GF-D8 (cell line): ENCODE measurements at regions not wholly inside any gene's neighbourhood (a gene's known extent, or its start where the extent isn't known, plus 50 kb on each side); places are given as distances from the start of the nearest gene placed in this dataset.
"Not testable (repeated sequence)": the region's sequence is repeated elsewhere in the genome, so short reads cannot be mapped to it uniquely, and the experiment has no call there.

Source experiments
- DNase-seq: peaks from one replicate; lab custom pipeline; 2025; lab: John Stamatoyannopoulos, UW

DNA sequence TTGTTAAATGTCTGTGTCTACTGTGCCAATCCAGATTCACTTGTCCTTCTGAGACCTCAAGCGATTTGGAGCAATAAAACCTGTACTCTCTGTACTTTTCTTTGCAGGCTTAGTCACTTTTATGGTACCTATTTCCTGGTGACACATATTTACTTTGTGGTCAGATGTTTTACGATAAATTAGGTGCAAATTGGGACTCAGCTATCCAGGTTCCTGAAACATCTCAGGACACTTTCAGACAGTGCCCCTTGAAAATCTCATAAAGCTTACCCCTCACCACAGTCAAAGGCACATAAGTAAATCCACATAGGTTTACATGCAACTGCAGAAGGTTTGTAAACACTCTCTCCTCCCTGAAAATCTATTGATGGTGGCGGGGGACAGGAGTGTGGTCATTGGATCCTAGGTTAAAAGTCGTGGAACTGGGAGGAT is 438.8 kb downstream of the EFNB2 start:
- no peak for DNase-seq

DNA sequence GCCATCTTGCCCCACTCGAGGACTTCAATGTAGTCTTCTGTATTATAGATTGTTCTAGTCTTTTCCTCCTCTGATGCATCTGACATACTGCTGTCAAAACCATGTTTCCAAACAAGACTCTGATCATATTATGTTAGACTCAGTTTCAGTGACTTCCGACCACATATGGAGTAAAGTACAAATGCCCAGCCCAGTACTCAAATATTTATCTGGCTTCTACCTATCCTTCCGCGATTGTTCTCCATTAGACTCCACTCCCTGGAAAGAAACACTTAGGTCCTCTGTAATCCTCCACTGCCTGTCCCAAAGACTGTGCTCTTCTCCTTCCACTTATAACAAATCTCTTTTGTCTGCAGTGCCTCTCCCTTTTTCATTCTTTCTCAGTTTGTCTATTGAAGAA is 439.5 kb downstream of the EFNB2 start:
- DNase-seq, result no peak

DNA sequence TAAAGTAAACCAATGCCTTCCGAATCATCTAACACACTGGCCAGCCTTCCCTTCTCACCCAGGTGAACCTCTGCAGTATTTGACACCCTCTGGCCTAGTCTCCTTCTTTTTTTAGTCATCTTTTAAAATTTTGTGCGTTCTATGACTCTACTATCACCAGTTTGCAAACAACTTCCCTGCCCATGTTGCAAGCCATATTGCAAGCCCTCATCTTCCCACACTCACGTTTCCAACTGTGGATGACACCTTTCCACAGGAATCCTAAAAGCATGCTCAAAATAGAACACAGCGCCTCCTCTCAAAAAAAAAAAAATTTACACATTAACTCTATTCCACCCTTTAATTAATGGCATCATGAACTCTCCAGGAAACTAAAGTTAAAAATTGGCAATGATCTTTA is 440.1 kb downstream of the EFNB2 start:
- no peak for DNase-seq

DNA sequence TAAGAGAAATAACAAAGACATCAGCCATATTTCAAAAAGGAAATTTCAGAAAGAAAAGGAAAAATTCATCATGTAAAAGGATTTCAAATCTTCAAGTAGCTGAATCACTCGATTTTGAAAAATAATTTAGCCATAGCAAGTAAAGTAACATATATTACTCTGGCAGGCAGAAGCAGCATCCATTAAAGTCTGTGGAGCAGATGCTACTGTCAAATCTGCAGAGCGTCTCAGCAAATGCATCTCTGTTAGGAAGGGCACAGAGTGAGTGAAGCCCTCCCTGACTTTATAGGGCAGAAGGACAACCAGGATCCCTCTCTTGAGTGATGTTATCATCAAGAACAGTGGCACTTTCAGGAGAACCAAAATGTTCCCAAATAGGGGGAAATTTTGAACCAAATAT is 445.5 kb downstream of the EFNB2 start:
- no peak for DNase-seq

DNA sequence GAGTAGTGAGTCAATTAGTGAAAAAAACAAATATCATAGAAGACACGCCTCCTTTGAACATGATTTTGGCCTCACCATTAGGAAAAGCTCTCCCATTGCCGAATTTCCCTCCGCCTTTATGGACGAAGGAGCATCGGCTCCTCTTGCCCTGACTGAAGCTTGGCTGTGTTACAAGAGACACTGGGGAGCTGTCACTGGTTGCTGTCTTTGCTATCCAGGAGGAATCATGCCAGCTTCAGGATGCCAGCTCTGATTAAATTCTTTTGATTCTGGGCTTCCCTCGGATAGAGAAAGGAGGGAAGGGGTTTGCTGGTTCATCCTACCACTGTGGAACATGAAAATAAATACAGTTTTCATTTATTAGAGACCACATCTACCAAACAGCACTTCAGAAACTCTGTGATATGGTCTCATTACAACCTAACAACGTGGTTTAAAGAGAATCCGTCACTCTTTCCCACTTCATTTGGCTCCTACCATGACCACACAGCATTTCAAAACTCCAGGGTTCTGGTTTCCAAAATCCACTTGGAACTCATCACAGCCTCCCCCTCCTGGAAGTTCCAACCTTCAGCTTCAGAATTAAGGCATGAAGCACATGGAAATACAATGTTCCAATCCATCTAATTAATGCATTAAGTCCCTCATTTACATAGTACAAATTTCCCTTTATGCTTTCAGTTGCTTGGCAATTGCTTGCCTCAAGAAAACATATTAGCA is 446.0 kb downstream of the EFNB2 start:
- no peak for DNase-seq

DNA sequence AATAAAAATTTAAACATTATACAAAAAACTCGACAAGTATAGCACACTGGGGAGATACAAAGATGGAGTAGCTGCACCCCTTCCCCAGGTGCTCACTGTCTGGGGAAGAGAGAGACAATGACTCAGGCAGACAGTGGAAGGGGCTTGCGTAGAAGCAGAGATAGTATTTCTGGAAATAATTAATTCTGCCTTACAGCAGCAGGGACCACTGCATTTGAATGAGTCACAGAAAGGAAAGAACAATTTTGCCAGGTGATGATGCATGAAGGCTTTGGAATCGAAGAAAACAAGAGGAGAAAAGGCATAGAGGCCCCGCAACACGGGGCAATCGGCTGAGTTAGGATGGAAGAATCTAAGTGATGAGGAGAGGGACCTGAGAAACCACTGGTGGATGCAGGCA is 447.4 kb downstream of the EFNB2 start:
- no peak for DNase-seq

DNA sequence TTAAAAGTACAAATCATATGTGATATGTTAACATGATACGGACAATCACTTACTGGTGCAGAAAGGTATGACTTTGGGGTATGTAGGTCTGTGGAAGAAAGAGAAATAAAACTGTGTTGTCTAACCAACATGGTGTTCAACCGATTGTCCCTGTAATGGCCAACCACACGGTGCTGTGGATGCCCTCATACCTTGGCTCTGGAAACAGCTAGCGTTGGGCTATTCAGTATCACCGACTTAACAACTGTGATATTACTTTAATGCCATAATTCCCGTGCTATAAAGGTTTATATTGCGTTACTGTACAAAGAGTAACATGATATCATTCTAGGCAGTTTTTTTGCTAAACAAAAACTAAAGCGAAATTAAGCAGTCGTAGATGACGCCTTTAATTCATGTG is 448.3 kb downstream of the EFNB2 start:
- no peak for DNase-seq

DNA sequence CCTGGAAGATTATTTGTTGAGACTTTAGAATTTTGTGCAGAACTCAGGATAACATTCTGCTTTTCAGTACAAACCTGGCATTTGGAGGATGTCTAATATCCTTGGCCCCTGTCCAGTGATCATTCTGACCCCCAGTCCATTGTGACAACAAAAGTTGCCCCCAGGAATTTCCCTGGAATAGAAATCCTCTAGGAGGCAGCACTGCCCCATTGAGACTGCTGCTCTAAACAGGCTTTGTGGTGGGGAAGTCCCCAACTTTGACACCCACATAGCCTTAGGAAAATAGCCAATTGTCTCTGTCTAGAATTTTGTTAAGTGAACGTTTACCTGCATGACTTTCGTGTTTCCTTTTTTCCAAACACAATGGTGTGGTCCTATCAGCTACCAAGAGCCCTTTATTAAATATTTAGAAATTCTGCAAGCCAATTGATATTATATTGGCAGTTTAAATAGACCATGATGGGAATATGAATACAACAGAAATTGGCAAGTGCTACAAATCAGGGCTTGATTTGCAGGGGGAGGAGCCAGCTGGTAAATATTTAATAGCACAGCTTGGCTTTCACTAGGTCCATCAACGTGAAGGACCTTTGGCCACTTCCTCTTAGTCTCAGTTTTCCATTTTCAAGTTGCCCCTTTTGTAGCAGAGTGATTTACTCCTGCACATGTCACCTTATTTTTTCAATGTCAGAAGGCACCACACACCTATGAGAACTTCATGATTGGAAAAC is 451.7 kb downstream of the EFNB2 start:
- DNase-seq, result no peak

DNA sequence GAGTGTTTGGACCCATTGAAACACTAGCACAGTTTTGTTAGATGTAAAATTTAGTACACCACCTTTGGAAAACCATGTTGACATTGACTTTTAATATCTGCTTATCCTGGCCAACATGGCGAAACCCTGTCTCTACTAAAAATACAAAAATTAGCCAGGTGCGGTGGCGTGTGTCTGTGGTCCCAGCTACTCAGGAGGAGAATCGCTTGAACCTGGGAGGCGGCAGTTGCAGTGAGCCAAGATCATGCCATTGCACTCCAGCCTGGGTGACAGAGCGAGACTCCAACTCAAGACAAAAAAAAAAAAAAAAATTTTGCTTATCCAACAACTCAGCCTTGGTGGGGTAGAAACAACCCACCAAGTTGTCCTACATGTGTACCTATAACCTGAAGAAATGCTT is 454.2 kb downstream of the EFNB2 start:
- not testable (repeated sequence) for DNase-seq

DNA sequence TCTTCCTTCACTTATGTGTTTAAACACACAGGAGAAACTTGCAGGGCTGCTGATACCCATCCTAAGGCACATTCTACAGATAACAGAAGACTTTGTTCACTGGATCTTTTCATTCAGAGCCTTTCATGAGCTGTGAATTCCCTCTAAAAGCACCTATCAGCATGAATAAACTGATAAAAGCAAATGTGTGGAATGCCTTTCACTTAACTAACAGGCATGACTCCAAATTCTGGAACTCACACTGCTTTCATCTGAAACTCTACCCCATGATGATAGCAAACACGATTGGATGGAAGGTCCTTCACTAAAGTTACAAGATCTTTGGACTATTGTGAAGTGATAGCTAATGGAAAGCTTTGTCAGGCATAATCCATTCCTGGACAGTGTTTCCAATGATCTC is 457.3 kb downstream of the EFNB2 start:
- DNase-seq, result no peak

DNA sequence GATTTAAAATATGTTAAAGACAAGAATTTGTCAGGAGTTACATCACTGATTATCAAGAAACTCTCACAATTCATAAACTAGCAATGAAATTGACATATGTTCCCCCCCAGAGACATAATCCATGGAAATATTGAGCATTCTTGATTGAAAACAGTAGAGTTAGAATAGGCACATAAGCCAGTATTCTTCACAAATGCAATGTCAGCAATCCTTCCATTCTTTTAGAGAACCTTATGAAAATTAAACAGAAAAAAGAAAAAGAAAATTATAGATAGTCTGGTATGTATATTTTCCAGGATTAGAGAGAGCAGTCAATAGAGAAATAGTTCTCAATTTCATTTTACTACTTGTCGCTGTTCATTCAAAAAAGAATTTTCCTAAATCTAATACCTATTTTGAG is 458.4 kb downstream of the EFNB2 start:
- no peak for DNase-seq

DNA sequence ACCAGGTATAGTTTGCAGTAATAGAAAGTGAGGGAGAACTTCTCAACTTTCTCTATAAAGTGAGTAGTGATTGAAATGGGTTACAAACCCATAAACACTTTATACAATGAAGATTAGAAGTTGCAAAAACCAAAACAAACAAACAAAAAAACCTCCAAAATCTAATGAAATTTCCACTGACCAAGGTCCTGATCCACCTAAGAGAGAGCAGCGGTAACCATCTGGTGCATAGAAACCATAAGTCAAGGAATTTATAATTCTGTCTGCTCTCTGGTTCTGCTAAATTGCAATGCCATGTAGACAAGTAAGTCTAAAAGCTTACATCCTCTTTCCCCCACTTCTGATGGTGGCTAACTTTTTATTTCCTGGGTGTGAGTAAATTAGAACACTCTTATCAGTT is 463.4 kb downstream of the EFNB2 start:
- DNase-seq, result no peak

DNA sequence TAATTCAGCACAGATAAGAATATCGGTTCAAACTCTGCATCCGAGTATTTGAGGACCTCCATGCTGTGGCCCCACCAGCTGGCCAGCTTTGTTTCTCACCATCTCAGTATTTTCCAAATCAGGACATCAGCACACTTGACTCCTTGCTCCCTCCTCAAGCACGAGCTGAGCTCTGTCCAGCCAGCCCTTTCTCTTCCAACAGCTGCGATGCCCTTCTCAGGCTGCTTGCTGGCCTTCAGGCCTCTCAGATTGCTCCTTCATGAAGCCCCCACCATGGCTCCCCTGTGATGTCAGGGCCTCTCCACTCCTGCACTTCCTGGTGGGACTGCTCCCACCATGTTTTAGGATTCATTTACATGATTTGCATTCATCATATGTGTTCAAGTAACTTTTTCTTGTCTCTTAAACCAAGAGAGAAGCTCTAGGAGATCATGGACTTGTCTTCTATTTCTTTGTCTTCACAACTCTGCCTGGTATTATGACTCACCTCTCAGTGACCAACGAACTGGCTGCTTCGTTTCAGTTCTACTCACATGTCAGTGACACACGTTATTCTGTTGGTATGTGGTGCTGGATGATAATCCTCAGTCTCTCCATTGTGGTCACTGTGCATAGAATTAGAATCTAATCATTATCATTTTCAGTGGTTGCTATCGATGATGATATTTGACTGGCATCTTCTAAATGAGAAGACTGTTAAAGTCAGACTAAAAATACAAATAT is 471.7 kb downstream of the EFNB2 start:
- no peak for DNase-seq

DNA sequence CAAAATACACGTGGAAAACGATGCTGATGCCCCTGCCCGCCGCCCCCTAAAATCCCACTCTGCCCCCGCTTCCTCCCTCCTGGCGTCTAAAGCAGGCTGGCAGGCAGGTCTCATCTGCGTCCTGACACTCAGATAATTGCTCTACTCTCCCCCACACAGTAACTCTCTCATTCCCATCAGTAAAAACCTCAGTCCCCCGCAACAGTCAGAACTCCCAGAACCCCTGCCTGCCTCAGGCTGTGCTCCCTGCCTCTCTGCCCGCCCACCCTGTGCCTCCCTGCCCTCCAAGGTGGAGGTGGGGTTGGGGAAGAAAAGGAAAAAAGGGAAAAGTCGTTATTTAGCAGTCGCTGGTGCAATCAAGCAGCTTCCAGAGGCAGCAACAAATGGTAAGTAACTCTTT is 473.7 kb downstream of the EFNB2 start:
- DNase-seq, result no peak

DNA sequence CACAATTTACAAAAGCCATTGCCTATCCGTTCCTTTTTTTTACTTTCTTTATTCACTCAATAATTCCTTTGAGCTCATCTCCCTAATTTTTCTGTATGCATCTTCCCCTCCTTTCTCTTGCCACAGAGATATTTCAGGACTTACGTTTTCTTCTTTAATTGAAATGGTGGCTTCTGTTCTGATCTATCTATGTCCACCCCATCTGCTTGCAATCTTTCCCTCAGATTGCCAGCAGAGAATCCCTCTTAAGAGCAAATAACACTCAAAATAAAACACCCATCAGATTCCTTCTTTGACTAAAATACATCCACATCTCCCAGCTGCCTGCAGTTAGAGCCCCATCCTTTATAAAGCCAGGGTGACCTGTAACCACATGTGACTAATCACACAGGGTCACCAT is 478.6 kb downstream of the EFNB2 start:
- no peak for DNase-seq

DNA sequence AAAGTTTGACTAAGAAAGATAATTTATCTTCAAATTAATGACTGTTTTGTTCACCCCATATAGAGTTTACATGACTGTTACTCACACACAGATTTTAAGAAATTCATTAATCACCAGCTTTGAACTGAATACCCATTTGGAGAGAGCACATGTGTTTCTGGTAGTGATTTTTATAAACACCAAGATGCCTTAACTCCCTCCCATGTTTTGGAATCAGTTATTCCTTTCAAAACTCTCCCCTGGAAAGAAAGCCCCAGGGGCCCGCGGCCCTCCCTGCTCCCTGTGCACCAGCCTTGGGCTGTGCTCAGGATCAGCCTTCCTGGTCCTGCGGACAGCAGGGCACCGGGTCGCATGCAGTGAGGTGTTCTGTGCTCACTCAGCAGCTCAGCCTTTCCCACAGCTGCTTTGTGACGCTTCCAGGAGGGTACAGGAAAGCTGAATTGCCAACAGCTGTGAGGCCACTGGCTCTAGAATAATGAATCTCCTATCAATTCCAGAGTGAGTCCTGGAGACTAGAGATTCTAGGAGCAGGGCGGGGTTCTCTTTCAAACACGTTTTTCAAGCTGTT is 483.2 kb downstream of the EFNB2 start:
- no peak for DNase-seq

DNA sequence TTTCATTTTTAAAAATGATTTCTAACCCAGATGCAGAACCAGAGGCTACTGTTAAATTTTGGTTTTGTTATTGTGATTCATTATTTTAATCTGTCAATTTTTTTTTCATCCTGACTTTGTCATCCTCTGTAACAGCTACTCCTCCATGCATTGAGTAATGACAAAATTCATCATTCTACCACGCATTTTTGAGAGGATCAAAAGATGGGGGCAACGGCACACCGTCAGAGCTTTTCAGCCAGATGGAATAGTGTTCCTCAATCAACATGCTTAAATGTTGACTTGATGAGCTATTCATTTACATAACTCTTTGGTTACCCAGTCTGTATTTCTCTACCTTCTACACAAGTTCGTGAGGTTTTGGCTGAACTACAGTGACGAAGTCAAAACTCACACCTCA is 486.3 kb downstream of the EFNB2 start:
- no peak for DNase-seq

DNA sequence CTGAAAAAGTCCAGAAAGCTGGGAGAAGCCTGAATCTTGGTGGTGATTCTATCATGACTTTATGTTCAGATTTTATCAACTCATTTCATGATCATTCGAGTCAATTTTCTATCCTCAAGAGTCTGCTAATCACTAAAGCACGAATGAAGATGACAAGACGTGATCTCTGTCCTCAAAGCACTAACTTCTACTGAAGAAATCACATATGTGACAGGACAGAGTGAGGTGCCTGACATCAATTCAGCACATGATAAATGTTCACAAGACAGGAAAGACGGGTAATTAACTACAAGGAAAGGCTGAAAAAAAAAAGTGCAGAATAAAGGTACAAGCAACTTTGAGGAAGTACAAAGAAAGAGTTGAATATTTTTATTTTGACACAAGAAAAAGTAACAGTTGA is 487.1 kb downstream of the EFNB2 start:
- no peak for DNase-seq

DNA sequence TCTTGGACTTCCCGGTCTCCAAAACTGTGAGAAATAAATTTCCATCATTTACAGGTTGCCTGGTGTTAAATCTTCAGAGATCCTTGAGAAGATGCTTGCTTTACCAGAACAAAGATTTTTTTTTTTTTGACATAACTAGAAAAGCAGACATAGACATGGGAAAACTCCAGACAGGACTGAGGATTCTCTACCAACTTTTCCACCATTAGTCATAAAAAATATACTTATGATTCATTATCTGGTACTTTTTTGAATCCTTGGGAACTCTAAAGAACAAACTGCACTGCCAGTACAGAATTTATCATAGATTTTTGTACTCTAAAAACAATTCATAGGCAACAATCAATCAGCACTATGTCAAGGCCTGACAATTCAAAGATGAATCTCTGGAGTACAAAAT is 487.6 kb downstream of the EFNB2 start:
- DNase-seq, result no peak

DNA sequence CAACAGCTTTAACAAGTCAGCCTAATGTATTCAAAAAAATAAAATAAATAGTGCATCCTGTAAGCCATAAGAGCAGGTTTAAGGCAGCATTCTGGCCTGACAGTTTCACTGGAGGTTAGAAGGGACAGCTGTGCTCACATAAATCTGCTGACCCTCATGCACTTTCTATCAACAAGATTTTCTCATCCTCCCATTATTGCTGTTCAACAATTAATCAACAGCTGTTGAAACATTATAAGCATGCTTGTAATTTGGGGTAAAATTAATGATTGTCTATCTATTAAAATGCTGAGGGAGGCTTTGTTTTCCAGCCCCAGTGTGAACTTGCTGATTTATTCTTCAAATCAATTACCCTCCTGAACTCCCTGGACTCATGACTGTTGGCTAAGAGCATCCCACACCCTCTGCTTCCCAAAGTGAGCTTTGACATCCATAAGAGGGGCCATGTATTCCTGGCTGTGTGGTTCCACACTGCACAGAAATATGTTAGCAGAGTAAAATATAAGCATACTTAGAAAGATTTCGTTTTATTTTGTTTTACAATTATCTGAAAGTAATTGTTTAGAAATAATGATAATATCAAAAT is 492.4 kb downstream of the EFNB2 start:
- DNase-seq, result no peak

DNA sequence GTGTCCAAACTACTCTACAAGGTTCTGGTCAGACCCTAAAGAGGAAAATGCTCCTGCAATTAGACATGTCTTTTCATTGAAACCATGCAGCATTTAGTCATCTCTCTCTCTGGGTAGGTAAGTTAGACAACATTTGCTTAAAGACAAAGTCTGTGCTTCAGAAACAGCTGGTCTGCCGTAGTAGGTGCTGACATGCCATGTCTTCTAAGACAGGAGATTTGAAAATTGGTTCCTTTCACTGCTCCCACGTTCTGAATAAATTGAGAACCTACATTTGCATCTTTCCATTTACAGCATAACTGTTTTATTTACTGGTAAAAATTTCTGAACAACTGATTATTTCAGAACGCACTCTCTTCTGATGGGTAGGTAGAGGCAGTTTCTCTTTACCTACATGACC is 494.0 kb downstream of the EFNB2 start:
- DNase-seq, result no peak

DNA sequence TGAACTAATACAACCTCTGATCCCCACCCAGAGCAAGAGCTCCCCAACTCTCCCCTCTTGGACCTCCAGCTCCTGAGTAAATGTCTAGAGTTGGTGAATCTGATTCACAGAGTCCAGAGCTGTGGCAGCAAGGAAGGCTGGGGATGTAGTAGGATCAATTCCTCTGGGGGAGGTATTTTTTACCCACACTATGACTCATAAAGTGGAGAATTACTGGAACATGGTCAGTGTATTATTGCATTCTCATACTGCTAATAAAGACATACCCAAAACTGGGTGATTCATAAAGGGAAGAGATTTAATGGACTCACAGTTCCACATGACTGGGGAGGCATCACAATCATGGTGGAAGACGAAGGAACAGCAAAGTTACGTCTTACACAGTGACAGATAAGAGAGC is 496.7 kb downstream of the EFNB2 start:
- DNase-seq, result no peak

DNA sequence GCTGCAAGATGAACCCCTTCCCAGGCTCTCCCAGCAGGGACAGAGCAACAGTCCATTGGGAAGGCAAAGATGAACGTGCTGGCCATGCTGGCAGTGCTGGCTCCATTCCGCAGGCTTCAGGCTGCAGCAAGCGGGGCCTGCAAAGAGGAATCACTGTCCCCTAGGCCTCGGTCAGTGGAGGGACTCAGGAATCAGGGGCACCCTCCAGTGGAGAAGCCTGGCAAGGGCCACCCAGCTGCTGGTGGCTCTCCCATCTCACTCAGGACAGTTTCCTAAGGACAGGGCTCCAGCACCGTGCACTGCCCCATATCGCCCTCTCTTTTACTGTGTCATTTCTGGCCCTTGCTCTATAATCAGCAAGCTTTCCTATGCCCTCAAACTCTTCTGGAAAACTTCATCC is 498.6 kb downstream of the EFNB2 start:
- DNase-seq, result no peak
